K562 (cell line): ENCODE measurements at regions not wholly inside any gene's neighbourhood (a gene's known extent, or its start where the extent isn't known, plus 50 kb on each side); places are given as distances from the start of the nearest gene placed in this dataset.

Experiments
- ATAC-seq: fragments of 200-7000 bp; cut with Tn5 transposase; 3 replicates; pipeline ENCODE4 v1.9.1; 2020; ENCODE audit warnings: moderate library complexity
- BruUV-seq: library from RNA; stranded (reverse); fragments of 400-500 nt; replicated peaks from 2 replicates; lab custom pipeline; 2021; lab: Mats Ljungman, UMichigan
- CTCF ChIA-PET: fragments of 300-600 bp; formaldehyde crosslinking; extraction: SDS; loops from one replicate; lab custom pipeline; 2021; ENCODE audit warnings: low intra/inter-chr PET ratio; lab: Yijun Ruan, JAX
- POLR2A ChIA-PET: fragments of 300-600, 350-650 bp; sonication (Branson Sonifier 250); formaldehyde crosslinking; extraction: SDS; loops from one replicate; lab custom pipeline; 2021; ENCODE audit warnings: antibody characterized with exemption, inconsistent platforms; lab: Yijun Ruan, JAX
- DNase-seq, 4 experiments: peaks; one replicate each; pipeline versions ENCODE4 v3.0.0 to v3.0.0-alpha.2; 2011 to 2018; ENCODE audit warnings: low spot score in 3 of 4, mixed read lengths in 3 of 4; ENCODE audit errors: extremely low read depth in 1 of 4
- FAIRE-seq: peaks from 2 replicates; lab custom pipeline; 2011; peaks lifted over from hg19 to GRCh38; lab: Jason Lieb, UNC
- H2AFZ ChIP-seq: 2 replicates; pipeline ENCODE4 v1.6.0; 2011; ENCODE audit warnings: low read depth, low read length, control low read depth, inconsistent platforms
- H3K27ac ChIP-seq: fragments of 200-600 bp; 3 replicates; pipeline ENCODE4 v1.8.0; 2011; ENCODE audit warnings: low read depth, mild to moderate bottlenecking, control low read depth, inconsistent platforms, low read length, moderate library complexity, mixed read lengths; ENCODE audit errors: extremely low read depth
- H3K27me3 ChIP-seq, 2 experiments: fragments of 300-600 bp in 1 of 2; 2 replicates in 1 of 2; 3 replicates in 1 of 2; pipeline versions ENCODE4 v1.6.0 to v1.8.0; 2011; ENCODE audit warnings: inconsistent platforms in 2 of 2, low read length in 2 of 2, mild to moderate bottlenecking in 1 of 2, mixed read lengths in 1 of 2, moderate library complexity in 1 of 2; ENCODE audit not compliant: control insufficient read depth in 2 of 2, insufficient read depth in 2 of 2
- H3K36me3 ChIP-seq: fragments of 300-600 bp; 3 replicates; pipeline ENCODE4 v1.8.0; 2011; ENCODE audit warnings: mild to moderate bottlenecking, low read length, inconsistent platforms; ENCODE audit not compliant: control insufficient read depth, insufficient read depth
- H3K4me1 ChIP-seq, 2 experiments: fragments of 200-600 bp in 1 of 2; replicated peaks in 1 of 2; 2 replicates in 1 of 2; 3 replicates in 1 of 2; pipeline versions ENCODE4 v1.5.1 to v1.8.0; 2011; ENCODE audit warnings: inconsistent platforms in 2 of 2, low read length in 2 of 2, mild to moderate bottlenecking in 1 of 2, mixed read lengths in 1 of 2, moderate library complexity in 1 of 2; ENCODE audit not compliant: control insufficient read depth in 2 of 2, insufficient read depth in 2 of 2
- H3K4me2 ChIP-seq: 2 replicates; pipeline ENCODE4 v1.6.1; 2011; ENCODE audit warnings: low read length, control low read depth, inconsistent platforms, mixed read lengths; ENCODE audit not compliant: insufficient read depth
- H3K4me3 ChIP-seq: fragments of 200-600 bp; sonication (generic), shearing (Covaris generic); 2 replicates; pipeline ENCODE4 v1.5.1; 2016; ENCODE audit warnings: control low read depth, inconsistent platforms
- H3K79me2 ChIP-seq: fragments of 200-600 bp; 3 replicates; pipeline ENCODE4 v1.8.0; 2011; ENCODE audit warnings: low read length, inconsistent platforms; ENCODE audit not compliant: control insufficient read depth, insufficient read depth
- H3K9ac ChIP-seq, 2 experiments: 2 replicates each; pipeline versions ENCODE4 v1.6.0 to v1.6.1; 2011; ENCODE audit warnings: low read depth in 2 of 2, low read length in 2 of 2, control low read depth in 1 of 2, inconsistent platforms in 1 of 2, mild to moderate bottlenecking in 1 of 2, mixed read lengths in 1 of 2; ENCODE audit not compliant: insufficient read depth in 1 of 2
- H3K9me1 ChIP-seq: one replicate; pipeline ENCODE4 v1.6.0; 2011; ENCODE audit warnings: inconsistent platforms, mild to moderate bottlenecking, low read length, moderate library complexity; ENCODE audit not compliant: control insufficient read depth, insufficient read depth
- H3K9me3 ChIP-seq: replicated peaks from 2 replicates; pipeline ENCODE4 v1.5.1; 2011; ENCODE audit warnings: low read depth, low read length, inconsistent platforms; ENCODE audit not compliant: control insufficient read depth, insufficient read depth
- H4K20me1 ChIP-seq: replicated peaks from 2 replicates; pipeline ENCODE4 v1.6.1; 2011; ENCODE audit warnings: low read length, inconsistent platforms, mixed read lengths; ENCODE audit not compliant: control insufficient read depth, insufficient read depth
- CLOCK ChIP-seq: fragments of 250-450 bp; sonication (Bioruptor Pico); IDR thresholded peaks from 2 replicates; pipeline ENCODE4 v1.4.0; 2020; ENCODE audit warnings: mild to moderate bottlenecking, moderate library complexity, borderline replicate concordance
- HOXB6 ChIP-seq: fragments of 250-450 bp; sonication (Bioruptor Pico); IDR thresholded peaks from 2 replicates; pipeline ENCODE4 v1.5.1; 2022; ENCODE audit warnings: mild to moderate bottlenecking, borderline replicate concordance
- MCM7 ChIP-seq, 2 experiments: fragments of 450-650 bp; IDR thresholded peaks; 2 replicates each; pipeline ENCODE4 v1.6.1; 2016 to 2018
- NFYB ChIP-seq: IDR thresholded peaks from 2 replicates; pipeline ENCODE4 v1.6.1; 2011; ENCODE audit warnings: mild to moderate bottlenecking, moderate library complexity; ENCODE audit not compliant: insufficient read length; ENCODE audit errors: extremely low read depth
- PRDM10 ChIP-seq: fragments of 450-650 bp; IDR thresholded peaks from 2 replicates; pipeline ENCODE4 v1.6.1; 2018; ENCODE audit not compliant: partially characterized antibody
- SMC3 ChIP-seq: conservative IDR thresholded peaks from 2 replicates; pipeline ENCODE4 v1.6.1; 2011; ENCODE audit warnings: low read depth, low read length, improper control_type of control experiment; ENCODE audit not compliant: insufficient read depth
- ZNF347 ChIP-seq: fragments of 450-650 bp; formaldehyde crosslinking; IDR thresholded peaks from 2 replicates; pipeline ENCODE4 v1.4.0; 2020; ENCODE audit warnings: low read depth, mild to moderate bottlenecking, moderate library complexity
- ZNF561 ChIP-seq: fragments of 450-650 bp; formaldehyde crosslinking; conservative IDR thresholded peaks from 2 replicates; pipeline ENCODE4 v1.4.0; 2020; ENCODE audit warnings: mild to moderate bottlenecking, moderate library complexity
- WGBS: fragments of 100-300 bp; shearing (Covaris generic); methylation state at CpG from one replicate; pipeline ENCODE4 v1.1.6; 2016; ENCODE audit warnings: low coverage, mixed read lengths; ENCODE audit not compliant: insufficient coverage; ENCODE audit errors: missing lambda C conversion rate; 5-methylcytosine and 5-hydroxymethylcytosine counted together
- in situ Hi-C: fragments of 300-500 bp; cut with MboI; formaldehyde crosslinking; loops from 4 replicates; pipeline ENCODE4 v1.15.0; 2018; ENCODE audit warnings: inconsistent platforms, mixed read lengths
- intact Hi-C: fragments of 100-400 bp; cut with micrococcal nuclease; formaldehyde crosslinking; loops from 2 replicates; pipeline ENCODE4 v1.14.2; 2022
- TF ChIP-seq, protein P1 (sequence below): fragments of 250-450 bp; sonication (Bioruptor Pico); IDR thresholded peaks from 2 replicates; pipeline ENCODE4 v1.8.0; 2022; ENCODE audit warnings: inconsistent platforms
- TF ChIP-seq, protein P2 (sequence below): sonication (generic); formaldehyde crosslinking; IDR thresholded peaks from 2 replicates; pipeline ENCODE4 v1.8.0; 2022; ENCODE audit warnings: mild to moderate bottlenecking, missing genetic modification reagents

- Histone ChIP-seq H3K27me3 (no peaks in the 10 kb centered on the region), H3K36me3 (no peaks in the 10 kb centered on the region), H3K27ac (no peak overlapping the region), H3K4me3 (no peak overlapping the region), H3K9ac (no peak overlapping the region), H4K20me1 (no peaks in the 10 kb centered on the region), H3K9me1 (no peaks in the 10 kb centered on the region), H3K9me3 (no peaks in the 10 kb centered on the region), H3K4me2 (no peak overlapping the region), H3K79me2 (no peaks in the 10 kb centered on the region), H2AFZ (no peak overlapping the region), H3K4me1 (no peaks in the 10 kb centered on the region)
- FAIRE-seq (no peak), DNase-seq (no peak), ATAC-seq (no peak)
- whole genome bisulfite sequencing: 27% methylated on average over 3 of the region's 4 CpGs
- in situ Hi-C loops: no loop called here
- intact Hi-C loops: no loop called here
- CTCF ChIA-PET: no interaction called here
- no TSS peak for BruUV-seq
- POLR2A ChIA-PET: no interaction called here
- TF ChIP-seq, protein P1, sequence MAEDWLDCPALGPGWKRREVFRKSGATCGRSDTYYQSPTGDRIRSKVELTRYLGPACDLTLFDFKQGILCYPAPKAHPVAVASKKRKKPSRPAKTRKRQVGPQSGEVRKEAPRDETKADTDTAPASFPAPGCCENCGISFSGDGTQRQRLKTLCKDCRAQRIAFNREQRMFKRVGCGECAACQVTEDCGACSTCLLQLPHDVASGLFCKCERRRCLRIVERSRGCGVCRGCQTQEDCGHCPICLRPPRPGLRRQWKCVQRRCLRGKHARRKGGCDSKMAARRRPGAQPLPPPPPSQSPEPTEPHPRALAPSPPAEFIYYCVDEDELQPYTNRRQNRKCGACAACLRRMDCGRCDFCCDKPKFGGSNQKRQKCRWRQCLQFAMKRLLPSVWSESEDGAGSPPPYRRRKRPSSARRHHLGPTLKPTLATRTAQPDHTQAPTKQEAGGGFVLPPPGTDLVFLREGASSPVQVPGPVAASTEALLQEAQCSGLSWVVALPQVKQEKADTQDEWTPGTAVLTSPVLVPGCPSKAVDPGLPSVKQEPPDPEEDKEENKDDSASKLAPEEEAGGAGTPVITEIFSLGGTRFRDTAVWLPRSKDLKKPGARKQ (CRISPR knock-in tag): no peak
- no peak for TF ChIP-seq NFYB
- no peak for TF ChIP-seq CLOCK (CRISPR knock-in tag)
- TF ChIP-seq HOXB6 (CRISPR knock-in tag): no peak
- TF ChIP-seq SMC3: no peak
- TF ChIP-seq, protein P2, sequence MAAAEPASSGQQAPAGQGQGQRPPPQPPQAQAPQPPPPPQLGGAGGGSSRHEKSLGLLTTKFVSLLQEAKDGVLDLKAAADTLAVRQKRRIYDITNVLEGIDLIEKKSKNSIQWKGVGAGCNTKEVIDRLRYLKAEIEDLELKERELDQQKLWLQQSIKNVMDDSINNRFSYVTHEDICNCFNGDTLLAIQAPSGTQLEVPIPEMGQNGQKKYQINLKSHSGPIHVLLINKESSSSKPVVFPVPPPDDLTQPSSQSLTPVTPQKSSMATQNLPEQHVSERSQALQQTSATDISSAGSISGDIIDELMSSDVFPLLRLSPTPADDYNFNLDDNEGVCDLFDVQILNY (CRISPR knock-in tag): no peak
- no peak for TF ChIP-seq PRDM10
- TF ChIP-seq ZNF347 (CRISPR knock-in tag): no peak
- TF ChIP-seq MCM7 (IDR thresholded peaks at IDR 0.05): no peak
- no peak for TF ChIP-seq ZNF561 (CRISPR knock-in tag)
Measured at GRCh38 chr13:50699874-50700663, 143.4 kb downstream of the DLEU7 start.
